IPS-NIHi11 (cell line): ENCODE measurements at regions not wholly inside any gene's neighbourhood (a gene's known extent, or its start where the extent isn't known, plus 50 kb on each side); places are given as distances from the start of the nearest gene placed in this dataset.
"Not testable (repeated sequence)": the region's sequence is repeated elsewhere in the genome, so short reads cannot be mapped to it uniquely, and the experiment has no call there.

Experiments used
- DNase-seq: peaks from one replicate; pipeline ENCODE4 v3.0.0; 2012; ENCODE audit warnings: mixed read lengths, low spot score

- DNase-seq, result no peak
Observed at GRCh38 chr10:125455431-125455830, 227.5 kb downstream of the TEX36 start.

- DNase-seq, result no peak
Observed at GRCh38 chr10:125451319-125451718, 231.6 kb downstream of the TEX36 start.

DNA sequence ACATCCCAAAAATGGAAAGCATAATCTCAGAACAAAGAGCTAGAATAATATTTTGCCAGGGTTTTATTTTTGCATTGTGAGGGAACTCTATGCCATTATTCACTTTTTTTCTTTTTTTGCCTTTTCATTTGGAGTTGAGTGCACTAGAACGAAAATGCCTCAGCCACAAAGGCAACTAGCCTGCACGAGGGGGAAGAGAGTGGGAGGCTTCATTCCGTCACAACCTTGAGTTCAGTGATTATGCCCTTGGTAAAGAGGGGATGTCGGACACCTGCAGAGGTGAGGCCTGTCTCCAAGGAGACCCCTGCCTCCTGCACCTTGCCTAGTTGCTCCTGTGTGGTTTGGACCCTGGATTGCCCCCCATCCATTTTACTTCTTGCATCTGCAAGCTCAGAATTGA, 232.7 kb downstream of the TEX36 start:
- DNase-seq, result no peak

DNA sequence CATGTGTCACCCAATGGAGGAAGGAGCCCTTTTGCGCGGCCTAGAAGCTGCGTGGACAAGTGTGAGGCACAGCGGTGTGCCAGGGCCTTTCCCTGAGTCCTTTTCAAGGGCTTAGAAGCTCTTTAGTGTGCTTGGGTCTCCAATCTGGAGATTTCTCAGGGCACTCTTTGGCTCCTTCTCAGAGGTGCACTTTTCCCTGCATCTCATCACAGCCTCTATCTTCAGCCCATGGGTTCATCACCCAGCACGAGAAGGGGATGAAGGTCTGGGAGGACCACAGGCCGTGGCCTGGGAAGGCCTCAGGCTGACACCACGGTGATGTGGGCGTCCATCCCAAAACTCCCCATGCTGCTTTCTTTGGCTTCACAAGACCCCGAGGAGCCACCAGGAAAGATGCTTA, 233.4 kb downstream of the TEX36 start:
- no peak for DNase-seq

DNA sequence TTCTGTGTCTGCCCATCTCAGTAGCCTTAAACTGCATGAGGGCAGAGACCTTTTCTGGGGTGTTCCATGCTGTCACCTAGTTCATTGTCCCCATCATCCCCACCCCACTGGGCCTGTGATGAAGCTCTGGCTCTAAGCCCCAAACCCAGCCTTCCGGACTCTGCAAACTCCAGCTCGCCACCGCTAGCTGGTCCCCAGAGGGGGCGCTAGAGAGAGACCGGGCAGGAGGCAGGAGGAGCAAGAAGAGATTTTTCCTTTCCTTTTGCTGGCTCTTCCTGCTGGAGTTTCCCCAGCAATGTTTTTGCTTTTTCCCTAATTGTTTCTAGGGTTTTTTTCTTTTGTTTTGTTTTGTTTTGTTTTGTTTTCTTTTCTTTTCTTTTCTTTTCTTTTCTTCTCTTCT, 234.4 kb downstream of the TEX36 start:
- DNase-seq, result peak; percentile 80

- peak; percentile 33 for DNase-seq
Observed at GRCh38 chr10:125444790-125445189, 238.2 kb downstream of the TEX36 start.

DNA sequence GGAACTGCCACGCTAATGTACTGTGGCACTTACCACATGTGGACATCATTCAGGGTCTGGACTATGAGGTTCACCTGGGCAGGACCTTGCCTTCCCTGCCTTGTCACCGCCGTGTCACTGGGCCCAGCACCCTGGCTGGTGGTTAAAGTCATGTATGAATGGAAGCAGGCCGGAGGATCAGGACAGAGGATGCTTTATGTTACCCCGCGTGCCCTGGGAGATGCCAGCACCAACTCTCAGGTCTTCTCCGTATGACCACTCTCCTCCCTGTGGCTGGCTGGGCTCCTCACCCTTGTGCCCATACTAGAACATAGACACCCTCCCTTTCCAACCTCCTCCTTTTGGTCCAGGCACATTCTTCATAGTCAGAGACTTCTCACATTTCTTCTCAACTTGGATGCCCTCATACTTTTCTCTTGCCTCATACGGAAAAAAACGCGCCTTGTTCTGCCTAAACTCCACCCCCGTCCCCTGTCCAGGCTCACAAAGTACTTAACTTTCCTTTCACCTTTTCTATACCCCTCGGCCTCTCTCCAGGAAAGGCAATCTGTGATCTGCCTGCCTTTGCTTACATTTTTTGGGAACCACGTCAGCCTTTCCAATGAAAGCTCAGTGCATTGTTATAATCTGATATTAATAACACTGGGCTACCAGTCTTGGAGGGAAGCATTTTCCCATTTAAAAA, 240.0 kb downstream of the TEX36 start:
- DNase-seq, result peak; percentile 38

GRCh38 chr10:125441151-125441550, 241.8 kb downstream of the TEX36 start:
- DNase-seq, result no peak

DNA sequence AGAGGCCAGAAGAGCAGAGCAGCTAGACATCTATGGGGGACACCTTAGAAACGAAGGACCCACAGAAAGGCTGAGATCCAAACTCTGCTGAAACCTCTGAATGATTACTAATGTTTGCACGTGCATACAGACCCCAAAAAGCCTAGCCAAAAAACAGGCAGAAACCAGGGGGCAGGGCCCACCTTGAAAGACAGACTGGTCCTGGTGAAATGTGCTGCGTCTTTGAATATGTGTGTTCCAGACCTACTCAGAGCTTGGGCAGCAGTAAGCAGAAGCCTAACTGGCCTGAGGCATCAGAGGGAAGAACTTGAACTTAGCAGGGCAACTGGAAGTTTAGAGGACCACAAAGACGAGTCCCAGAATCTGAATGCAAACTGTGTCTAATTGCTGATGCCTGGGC, 251.8 kb downstream of the TEX36 start:
- no peak for DNase-seq

DNA sequence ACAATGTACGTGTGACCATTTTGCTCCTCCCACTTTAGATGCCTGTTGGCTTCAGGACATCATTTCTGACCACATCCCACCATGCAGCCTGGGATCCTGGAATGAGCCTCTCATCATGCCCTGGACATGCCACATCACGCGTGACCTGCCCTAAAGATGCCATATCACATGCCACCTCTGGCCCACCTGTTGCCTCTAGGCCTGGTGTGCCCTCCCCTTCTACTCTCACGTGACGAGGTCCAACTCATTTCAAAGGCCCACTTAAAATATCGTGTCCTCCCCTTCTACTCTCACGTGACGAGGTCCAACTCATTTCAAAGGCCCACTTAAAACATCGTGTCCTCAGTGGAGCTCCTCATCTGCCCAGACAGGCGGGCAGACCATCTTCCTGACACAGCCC, 254.9 kb downstream of the TEX36 start:
- no peak for DNase-seq

GRCh38 chr10:125424191-125424847, 258.6 kb downstream of the TEX36 start:
- DNase-seq, result no peak

GRCh38 chr10:125423569-125423968, 259.4 kb downstream of the TEX36 start:
- no peak for DNase-seq

DNA sequence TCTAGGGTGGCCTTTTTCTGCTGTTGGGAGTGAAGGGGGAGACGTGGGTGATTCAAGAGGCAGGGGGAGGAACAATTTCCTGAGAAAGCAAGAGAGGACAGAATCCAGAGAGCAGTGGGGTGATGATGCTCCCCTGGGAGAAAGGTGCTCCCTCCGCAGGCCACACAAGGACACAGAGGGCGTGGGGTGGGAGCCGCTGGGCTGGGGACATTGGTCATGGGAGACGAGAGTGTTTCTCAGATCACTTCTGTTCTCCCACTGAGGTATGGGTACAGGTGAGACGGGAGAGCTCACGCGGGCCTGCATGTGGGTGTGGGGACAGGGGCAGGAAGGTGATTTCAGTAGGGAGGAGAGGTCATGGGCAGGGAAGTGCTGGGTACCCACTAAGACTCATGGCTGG, 259.5 kb upstream of the CTBP2 start:
- DNase-seq, result no peak

DNA sequence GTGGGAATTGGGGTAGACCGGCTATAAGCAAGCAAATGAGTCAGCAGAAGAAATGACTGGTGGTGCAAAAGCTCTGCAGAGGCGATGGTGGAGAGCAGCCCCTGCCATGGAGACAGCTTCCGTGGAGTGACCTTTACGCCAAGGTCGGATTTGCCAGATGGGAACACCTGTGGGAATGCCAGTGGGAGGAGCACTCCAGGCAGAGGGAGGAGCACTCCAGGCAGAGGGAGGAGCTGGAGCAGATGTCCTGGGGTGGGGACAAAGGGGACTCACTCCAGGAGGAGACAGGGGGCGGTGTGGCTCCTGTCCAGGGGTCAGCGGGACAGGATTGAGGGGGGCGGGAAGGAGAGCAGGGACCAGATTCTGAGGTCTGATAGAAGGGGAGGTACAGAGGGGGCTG, 258.8 kb upstream of the CTBP2 start:
- no peak for DNase-seq

GRCh38 chr10:125417605-125418004, 257.2 kb upstream of the CTBP2 start:
- no peak for DNase-seq

- no peak for DNase-seq
Observed at GRCh38 chr10:125415964-125416363, 255.6 kb upstream of the CTBP2 start.

GRCh38 chr10:125415006-125415633, 254.8 kb upstream of the CTBP2 start:
- DNase-seq, result no peak

GRCh38 chr10:125411724-125412123, 251.4 kb upstream of the CTBP2 start:
- DNase-seq, result no peak

- DNase-seq, result no peak
Observed at GRCh38 chr10:125409756-125410155, 249.4 kb upstream of the CTBP2 start.

DNA sequence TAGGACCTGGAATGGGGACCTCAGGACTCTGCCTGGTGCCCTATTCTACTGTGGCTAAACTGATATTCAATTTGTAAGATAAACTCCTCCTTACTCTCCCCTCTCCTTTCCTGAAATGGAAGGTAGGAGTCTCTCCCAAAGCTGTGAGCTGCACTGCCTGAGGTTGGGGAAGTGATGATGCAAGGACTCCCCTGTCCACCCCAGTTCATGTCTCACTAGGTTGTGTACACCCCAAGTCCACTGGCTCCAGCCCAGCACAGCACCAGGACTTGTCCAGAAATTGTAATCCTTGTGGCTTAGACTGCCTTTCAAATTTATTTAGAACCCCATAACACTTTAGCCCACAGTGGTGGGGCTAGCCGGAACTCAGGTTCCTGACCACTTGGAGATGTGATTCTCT, 247.2 kb upstream of the CTBP2 start:
- DNase-seq, result no peak

DNA sequence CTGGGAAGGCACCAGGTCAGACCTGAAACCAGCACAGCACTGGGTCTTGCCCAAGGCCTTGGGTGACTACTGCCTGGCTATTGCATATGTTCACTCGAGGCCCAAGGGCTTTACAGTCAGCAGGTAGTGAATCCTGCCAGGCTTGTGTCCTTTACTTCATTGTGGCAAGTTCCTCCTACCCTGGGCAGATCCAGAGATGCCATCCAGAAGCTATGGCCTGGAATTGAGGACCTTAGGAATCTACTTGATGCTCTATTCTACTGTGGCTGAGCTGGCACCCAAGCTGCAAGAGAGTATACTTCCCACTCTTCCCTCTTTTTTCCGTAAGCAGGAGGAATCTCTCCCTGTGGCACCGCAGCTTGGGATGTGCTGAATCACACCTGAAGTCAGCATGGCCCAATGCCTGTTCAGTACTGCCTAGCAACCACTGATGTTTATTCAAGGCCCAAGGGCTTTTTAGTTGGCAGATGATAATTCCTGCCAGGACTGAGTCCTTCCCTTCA, 246.7 kb upstream of the CTBP2 start:
- DNase-seq, result no peak

DNA sequence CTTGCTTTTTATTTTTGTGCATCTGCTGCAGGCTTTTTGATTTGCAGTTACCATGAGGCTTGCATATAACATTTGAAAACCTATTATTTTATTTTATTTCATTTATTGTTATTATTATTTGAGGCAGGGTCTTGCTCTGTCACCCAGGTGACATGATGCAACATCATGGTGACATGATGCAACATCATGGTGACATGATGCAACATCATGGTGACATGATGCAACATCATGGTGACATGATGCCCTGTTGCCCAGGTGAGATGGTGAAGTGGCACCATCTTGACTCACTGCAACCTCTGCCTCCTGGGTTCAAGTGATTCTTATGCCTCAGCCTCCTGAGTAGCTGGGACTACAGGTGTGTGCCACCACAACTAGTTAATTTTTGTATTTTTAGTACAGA, 244.5 kb upstream of the CTBP2 start:
- not testable (repeated sequence) for DNase-seq

GRCh38 chr10:125401462-125401861, 241.1 kb upstream of the CTBP2 start:
- no peak for DNase-seq
